H9 (cell line): ENCODE measurements at regions not wholly inside any gene's neighbourhood (a gene's known extent, or its start where the extent isn't known, plus 50 kb on each side); places are given as distances from the start of the nearest gene placed in this dataset.

ENCODE experiments used
- DNase-seq: peaks from one replicate; pipeline ENCODE4 v3.0.0-alpha.2; 2017
- H2AFZ ChIP-seq: one replicate; pipeline ENCODE4 v1.6.1; 2013; ENCODE audit warnings: mild to moderate bottlenecking, low read length, control low read depth, moderate library complexity
- H2AK5ac ChIP-seq: 2 replicates; pipeline ENCODE4 v1.6.1; 2013; ENCODE audit warnings: low read length, control low read depth, mixed read lengths; ENCODE audit not compliant: insufficient read length
- H2BK120ac ChIP-seq: one replicate; pipeline ENCODE4 v1.6.1; 2013; ENCODE audit warnings: low read depth, mild to moderate bottlenecking, low read length, control low read depth, inconsistent platforms; ENCODE audit not compliant: poor library complexity, severe bottlenecking
- H2BK12ac ChIP-seq: 2 replicates; pipeline ENCODE4 v1.6.1; 2013; ENCODE audit warnings: low read length, control low read depth, mixed read lengths, low read depth; ENCODE audit not compliant: insufficient read length
- H2BK15ac ChIP-seq: 2 replicates; pipeline ENCODE4 v1.6.1; 2013; ENCODE audit warnings: low read depth, low read length, control low read depth
- H2BK20ac ChIP-seq: one replicate; pipeline ENCODE4 v1.6.1; 2013; ENCODE audit warnings: low read depth, mild to moderate bottlenecking, low read length, control low read depth, inconsistent platforms; ENCODE audit not compliant: poor library complexity, severe bottlenecking
- H2BK5ac ChIP-seq: 2 replicates; pipeline ENCODE4 v1.6.1; 2013; ENCODE audit warnings: low read length, control low read depth, mixed read lengths; ENCODE audit not compliant: insufficient read length
- H3K14ac ChIP-seq: 2 replicates; pipeline ENCODE4 v1.6.1; 2013; ENCODE audit warnings: low read length, control low read depth; ENCODE audit not compliant: insufficient read depth
- H3K18ac ChIP-seq: 2 replicates; pipeline ENCODE4 v1.6.1; 2013; ENCODE audit warnings: low read depth, mild to moderate bottlenecking, mixed read lengths, low read length, control low read depth; ENCODE audit not compliant: insufficient read length
- H3K23ac ChIP-seq: 2 replicates; pipeline ENCODE4 v1.6.1; 2013; ENCODE audit warnings: low read length, control low read depth, mixed read lengths, low read depth; ENCODE audit not compliant: insufficient read length
- H3K23me2 ChIP-seq: 2 replicates; pipeline ENCODE4 v1.6.1; 2013; ENCODE audit warnings: low read depth, mild to moderate bottlenecking, mixed read lengths, low read length, control low read depth; ENCODE audit not compliant: insufficient read length, poor library complexity, severe bottlenecking
- H3K27ac ChIP-seq: 2 replicates; pipeline ENCODE4 v1.5.1; 2013; ENCODE audit warnings: low read length, control low read depth, mixed read lengths, low read depth; ENCODE audit not compliant: insufficient read length
- H3K27me3 ChIP-seq: 2 replicates; pipeline ENCODE4 v1.6.1; 2013; ENCODE audit warnings: low read length, control low read depth, inconsistent platforms; ENCODE audit not compliant: insufficient read depth
- H3K4ac ChIP-seq: 2 replicates; pipeline ENCODE4 v1.6.1; 2013; ENCODE audit warnings: low read depth, mild to moderate bottlenecking, control low read depth, inconsistent platforms, low read length, moderate library complexity
- H3K4me1 ChIP-seq: 2 replicates; pipeline ENCODE4 v1.6.1; 2013; ENCODE audit warnings: low read length, control low read depth, inconsistent platforms; ENCODE audit not compliant: insufficient read depth
- H3K4me2 ChIP-seq: 2 replicates; pipeline ENCODE4 v1.6.1; 2013; ENCODE audit warnings: low read length, control low read depth, mixed read lengths; ENCODE audit not compliant: insufficient read length, insufficient read depth
- H3K56ac ChIP-seq: 2 replicates; pipeline ENCODE4 v1.6.1; 2013; ENCODE audit warnings: low read depth, mild to moderate bottlenecking, mixed read lengths, low read length, control low read depth; ENCODE audit not compliant: insufficient read length
- H3K79me1 ChIP-seq: 2 replicates; pipeline ENCODE4 v1.6.1; 2013; ENCODE audit warnings: low read depth, mild to moderate bottlenecking, moderate library complexity, low read length, control low read depth, inconsistent platforms; ENCODE audit not compliant: insufficient read depth, poor library complexity, severe bottlenecking
- H3K79me2 ChIP-seq: 2 replicates; pipeline ENCODE4 v1.6.1; 2013; ENCODE audit warnings: low read length, control low read depth, inconsistent platforms; ENCODE audit not compliant: insufficient read depth
- H3K9ac ChIP-seq: 2 replicates; pipeline ENCODE4 v1.6.1; 2013; ENCODE audit warnings: low read length, control low read depth, mixed read lengths; ENCODE audit not compliant: insufficient read length; ENCODE audit errors: extremely low read depth
- H3K9me3 ChIP-seq: one replicate; pipeline ENCODE4 v1.6.1; 2013; ENCODE audit warnings: low read depth, low read length, inconsistent platforms; ENCODE audit not compliant: control insufficient read depth
- H3T11ph ChIP-seq: one replicate; pipeline ENCODE4 v1.6.1; 2013; ENCODE audit warnings: mild to moderate bottlenecking, low read length, control low read depth, inconsistent platforms
- H4K20me1 ChIP-seq: one replicate; pipeline ENCODE4 v1.6.1; 2013; ENCODE audit not compliant: control insufficient read depth, insufficient read length, insufficient read depth
- H4K5ac ChIP-seq: 2 replicates; pipeline ENCODE4 v1.6.1; 2013; ENCODE audit warnings: low read depth, mild to moderate bottlenecking, mixed read lengths, low read length, control low read depth; ENCODE audit not compliant: insufficient read length
- H4K8ac ChIP-seq: replicated peaks from 2 replicates; pipeline ENCODE4 v1.6.1; 2013; ENCODE audit warnings: low read length, control low read depth, mixed read lengths, low read depth; ENCODE audit not compliant: insufficient read length
- H4K91ac ChIP-seq: 2 replicates; pipeline ENCODE4 v1.6.1; 2013; ENCODE audit warnings: low read depth, mild to moderate bottlenecking, moderate library complexity, mixed read lengths, low read length, control low read depth; ENCODE audit not compliant: insufficient read length
- H3K27ac Mint-ChIP-seq, 3 experiments: 2 replicates in 2 of 3; 3 replicates in 1 of 3; pipeline ENCODE4 v1.8.0; 2020 to 2021; ENCODE audit warnings: mixed read lengths in 3 of 3, mild to moderate bottlenecking in 1 of 3, moderate library complexity in 1 of 3
- H3K27me3 Mint-ChIP-seq: 2 replicates; pipeline ENCODE4 v1.8.0; 2021; ENCODE audit warnings: low read depth, mild to moderate bottlenecking, moderate library complexity, mixed read lengths
- H3K36me3 Mint-ChIP-seq, 3 experiments: 2 replicates in 2 of 3; 3 replicates in 1 of 3; pipeline ENCODE4 v1.8.0; 2020 to 2021; ENCODE audit warnings: low read depth in 3 of 3, mixed read lengths in 3 of 3; ENCODE audit not compliant: insufficient read depth in 1 of 3
- H3K4me1 Mint-ChIP-seq, 2 experiments: 2 replicates each; pipeline ENCODE4 v1.8.0; 2020; ENCODE audit warnings: mixed read lengths in 2 of 2
- H3K4me3 Mint-ChIP-seq, 2 experiments: 2 replicates in 1 of 2; 3 replicates in 1 of 2; pipeline ENCODE4 v1.8.0; 2020 to 2021; ENCODE audit warnings: mild to moderate bottlenecking in 2 of 2, mixed read lengths in 2 of 2, moderate library complexity in 1 of 2
- H3K9me3 Mint-ChIP-seq, 2 experiments: 2 replicates in 1 of 2; 3 replicates in 1 of 2; pipeline ENCODE4 v1.8.0; 2020; ENCODE audit warnings: mild to moderate bottlenecking in 2 of 2, mixed read lengths in 2 of 2, moderate library complexity in 1 of 2
- CTCF ChIP-seq: fragments of 200-600 bp; sonication (generic); conservative IDR thresholded peaks from 3 replicates; pipeline ENCODE4 v1.8.0; 2021; ENCODE audit warnings: antibody characterized with exemption, mild to moderate bottlenecking
- WGBS: extraction: QIAGEN DNeasy Blood & Tissue Kit; methylation state at CpG from one replicate; pipeline ENCODE4 v1.1.7; 2013; ENCODE audit warnings: missing lambda C conversion rate, low lambda C conversion rate, mixed read lengths; ENCODE audit not compliant: insufficient read length; ENCODE audit errors: extremely low coverage; 5-methylcytosine and 5-hydroxymethylcytosine counted together

GRCh38 chr1:228927421-228927820 lies 192.1 kb downstream of the RHOU start:
- Histone ChIP-seq H2AFZ (no peak overlapping the region), H3K27me3 (no peaks in the 10 kb centered on the region), H4K91ac (no peak overlapping the region), H3K9me3 (no peaks in the 10 kb centered on the region), H3K79me1 (no peaks in the 10 kb centered on the region), H2AK5ac (no peak overlapping the region), H3K56ac (no peak overlapping the region), H3K23ac (no peak overlapping the region), H3K14ac (no peak overlapping the region), H3K4me2 (no peak overlapping the region), H3K9ac (no peak overlapping the region), H2BK15ac (no peak overlapping the region), H3K4me1 (no peaks in the 10 kb centered on the region), H3K23me2 (no peaks in the 10 kb centered on the region), H2BK12ac (no peak overlapping the region), H4K8ac (no peak overlapping the region), H4K20me1 (no peaks in the 10 kb centered on the region), H3K18ac (no peak overlapping the region), H2BK5ac (no peak overlapping the region), H2BK20ac (no peak overlapping the region), H3K27ac (no peak overlapping the region), H3T11ph (no peak overlapping the region), H2BK120ac (no peak overlapping the region), H3K79me2 (no peaks in the 10 kb centered on the region), H3K4ac (no peak overlapping the region), H4K5ac (no peak overlapping the region)
- no peak overlapping the region for H3K4me3 Mint-ChIP-seq
- DNase-seq, result no peak
- H3K36me3 Mint-ChIP-seq, result peaks cover 2 to 14% (median 3%) of the 10 kb centered on the region in 3 experiments; a peak in 6 of 7 replicates
- TF ChIP-seq CTCF, result no peak
- no CpG with 5 or more reads among the region's 4 CpGs for WGBS
- H3K27me3 Mint-ChIP-seq, result peaks cover 13% of the 10 kb centered on the region
- peaks cover 7 to 15% of the 10 kb centered on the region in 2 experiments for H3K9me3 Mint-ChIP-seq
- H3K27ac Mint-ChIP-seq, result no peak overlapping the region
- peaks cover 2 to 4% of the 10 kb centered on the region in 2 experiments; a peak in 3 of 4 replicates for H3K4me1 Mint-ChIP-seq
